Stimulated activated CD4-positive, alpha-beta T cell treated with anti-CD3 and anti-CD28 coated beads, TNF-alpha, amount 100 ng/mL, for 1 hour (primary cell): ENCODE measurements at regions not wholly inside any gene's neighbourhood (a gene's known extent, or its start where the extent isn't known, plus 50 kb on each side); places are given as distances from the start of the nearest gene placed in this dataset.

Source experiments
- DNase-seq, 3 donors: peaks; one replicate each; pipeline ENCODE4 v3.0.0-alpha.2; 2020; ENCODE audit warnings: low read depth in 3 of 3, low spot score in 1 of 3

- DNase-seq: no peak
These were observed 398.1 kb downstream of the NR2F2 start for GRCh38 chr15:96728591-96728990.

GRCh38 chr15:96732704-96733103, 402.2 kb downstream of the NR2F2 start:
- DNase-seq: no peak

- no peak for DNase-seq
These were observed 403.2 kb downstream of the NR2F2 start for GRCh38 chr15:96733721-96734120.

- DNase-seq: no peak
These were observed 405.2 kb downstream of the NR2F2 start for GRCh38 chr15:96735632-96736240.

- DNase-seq: no peak
These were observed 405.9 kb downstream of the NR2F2 start for GRCh38 chr15:96736384-96736783.

- DNase-seq: no peak
These were observed 406.9 kb downstream of the NR2F2 start for GRCh38 chr15:96737408-96737807.

- no peak for DNase-seq
These were observed 416.2 kb downstream of the NR2F2 start for GRCh38 chr15:96746665-96747064.

- no peak for DNase-seq
These were observed 416.8 kb downstream of the NR2F2 start for GRCh38 chr15:96747291-96747690.

- DNase-seq: no peak
These were observed 419.9 kb downstream of the NR2F2 start for GRCh38 chr15:96750361-96750760.

GRCh38 chr15:96756146-96756545, 425.6 kb downstream of the NR2F2 start:
- no peak for DNase-seq

GRCh38 chr15:96756656-96757055, 426.2 kb downstream of the NR2F2 start:
- no peak for DNase-seq

- no peak for DNase-seq
These were observed 432.1 kb downstream of the NR2F2 start for GRCh38 chr15:96762566-96762965.

GRCh38 chr15:96764501-96764900, 434.0 kb downstream of the NR2F2 start:
- DNase-seq: no peak

GRCh38 chr15:96764946-96765345, 434.4 kb downstream of the NR2F2 start:
- DNase-seq: no peak

GRCh38 chr15:96766366-96766765, 435.9 kb downstream of the NR2F2 start:
- DNase-seq: no peak

GRCh38 chr15:96767703-96768434, 437.4 kb downstream of the NR2F2 start:
- DNase-seq: no peak

GRCh38 chr15:96768435-96768789, 437.9 kb downstream of the NR2F2 start:
- DNase-seq: no peak

- DNase-seq: no peak
These were observed 440.5 kb downstream of the NR2F2 start for GRCh38 chr15:96771035-96771434.

GRCh38 chr15:96774216-96774615, 443.7 kb downstream of the NR2F2 start:
- DNase-seq: no peak

- DNase-seq: no peak
These were observed 453.2 kb downstream of the NR2F2 start for GRCh38 chr15:96783746-96784145.

- DNase-seq: no peak
These were observed 459.5 kb downstream of the NR2F2 start for GRCh38 chr15:96790004-96790403.

- no peak for DNase-seq
These were observed 461.7 kb downstream of the NR2F2 start for GRCh38 chr15:96792216-96792615.

GRCh38 chr15:96796841-96797240, 466.3 kb downstream of the NR2F2 start:
- no peak for DNase-seq
